Hippocampal formation (tissue), 2 donors: ENCODE measurements at regions not wholly inside any gene's neighbourhood (a gene's known extent, or its start where the extent isn't known, plus 50 kb on each side); places are given as distances from the start of the nearest gene placed in this dataset.
"Not testable (repeated sequence)": the region's sequence is repeated elsewhere in the genome, so short reads cannot be mapped to it uniquely, and the experiment has no call there.

Experiments
- DNase-seq, 2 donors: peaks; one replicate each; lab custom pipeline; 2025; lab: John Stamatoyannopoulos, UW

GRCh38 chr16:85527042-85527766 is 85.9 kb upstream of the GSE1 start:
- DNase-seq: no peak

GRCh38 chr16:85527767-85528297 is 85.3 kb upstream of the GSE1 start:
- DNase-seq: no peak

- DNase-seq: no peak
Measured at GRCh38 chr16:85528528-85529387, 84.4 kb upstream of the GSE1 start.

GRCh38 chr16:85529489-85530369 is 83.4 kb upstream of the GSE1 start:
- no peak for DNase-seq

GRCh38 chr16:85530370-85530739 is 82.8 kb upstream of the GSE1 start:
- no peak for DNase-seq

- DNase-seq: no peak
Measured at GRCh38 chr16:85531516-85531915, 81.6 kb upstream of the GSE1 start.

GRCh38 chr16:85532147-85532546 is 81.0 kb upstream of the GSE1 start:
- no peak for DNase-seq

- not testable (repeated sequence) for DNase-seq
Measured at GRCh38 chr16:85533593-85533992, 79.5 kb upstream of the GSE1 start.

GRCh38 chr16:85534536-85535351 is 78.4 kb upstream of the GSE1 start:
- no peak for DNase-seq

- no peak for DNase-seq
Measured at GRCh38 chr16:85535352-85536072, 77.6 kb upstream of the GSE1 start.

GRCh38 chr16:85536073-85536410 is 77.1 kb upstream of the GSE1 start:
- DNase-seq: no peak

GRCh38 chr16:85536411-85537330 is 76.5 kb upstream of the GSE1 start:
- DNase-seq: no peak

GRCh38 chr16:85537331-85537788 is 75.8 kb upstream of the GSE1 start:
- DNase-seq: no peak

- DNase-seq: no peak
Measured at GRCh38 chr16:85537795-85538401, 75.2 kb upstream of the GSE1 start.

GRCh38 chr16:85539084-85539483 is 74.0 kb upstream of the GSE1 start:
- no peak for DNase-seq

GRCh38 chr16:85539629-85540291 is 73.4 kb upstream of the GSE1 start:
- DNase-seq: no peak

GRCh38 chr16:85541181-85541580 is 71.9 kb upstream of the GSE1 start:
- no peak for DNase-seq

GRCh38 chr16:85541619-85541979 is 71.5 kb upstream of the GSE1 start:
- no peak for DNase-seq
